Stimulated activated CD8-positive, alpha-beta memory T cell treated with anti-CD3 and anti-CD28 coated beads, Interleukin-12 subunit alpha, Interleukin-12 subunit beta, amount 100 ng/mL, for 1 hour (primary cell): ENCODE measurements at regions not wholly inside any gene's neighbourhood (a gene's known extent, or its start where the extent isn't known, plus 50 kb on each side); places are given as distances from the start of the nearest gene placed in this dataset.
"Not testable (repeated sequence)": the region's sequence is repeated elsewhere in the genome, so short reads cannot be mapped to it uniquely, and the experiment has no call there.

Experiments used
- DNase-seq: peaks from one replicate; pipeline ENCODE4 v3.0.0-alpha.2; 2020; ENCODE audit warnings: low read depth

- DNase-seq, result no peak
These were observed 139.9 kb upstream of the ELL2 start for GRCh38 chr5:96101358-96102089.

- DNase-seq, result not testable (repeated sequence)
These were observed 135.8 kb upstream of the ELL2 start for GRCh38 chr5:96097488-96097887.

GRCh38 chr5:96096724-96097123, 135.1 kb upstream of the ELL2 start:
- no peak for DNase-seq

- no peak for DNase-seq
These were observed 133.3 kb upstream of the ELL2 start for GRCh38 chr5:96094904-96095303.

GRCh38 chr5:96093890-96094381, 132.3 kb upstream of the ELL2 start:
- no peak for DNase-seq

- DNase-seq, result no peak
These were observed 131.7 kb upstream of the ELL2 start for GRCh38 chr5:96093340-96093739.

- DNase-seq, result no peak
These were observed 130.2 kb upstream of the ELL2 start for GRCh38 chr5:96091874-96092273.

- DNase-seq, result no peak
These were observed 128.6 kb upstream of the ELL2 start for GRCh38 chr5:96090215-96090614.

- DNase-seq, result no peak
These were observed 127.3 kb upstream of the ELL2 start for GRCh38 chr5:96088706-96089498.

- no peak for DNase-seq
These were observed 126.3 kb upstream of the ELL2 start for GRCh38 chr5:96087939-96088338.

GRCh38 chr5:96084874-96085506, 123.3 kb upstream of the ELL2 start:
- DNase-seq, result no peak

GRCh38 chr5:96083361-96083881, 121.8 kb upstream of the ELL2 start:
- DNase-seq, result no peak

GRCh38 chr5:96081276-96081858, 119.7 kb upstream of the ELL2 start:
- no peak for DNase-seq

- no peak for DNase-seq
These were observed 118.9 kb upstream of the ELL2 start for GRCh38 chr5:96080557-96080956.

- DNase-seq, result no peak
These were observed 118.3 kb upstream of the ELL2 start for GRCh38 chr5:96079962-96080361.

GRCh38 chr5:96079075-96079474, 117.4 kb upstream of the ELL2 start:
- DNase-seq, result no peak

- DNase-seq, result no peak
These were observed 114.8 kb upstream of the ELL2 start for GRCh38 chr5:96076451-96076850.

GRCh38 chr5:96075579-96076289, 114.1 kb upstream of the ELL2 start:
- no peak for DNase-seq

GRCh38 chr5:96074870-96075269, 113.2 kb upstream of the ELL2 start:
- DNase-seq, result no peak

GRCh38 chr5:96074460-96074859, 112.8 kb upstream of the ELL2 start:
- DNase-seq, result no peak

- no peak for DNase-seq
These were observed 111.1 kb upstream of the ELL2 start for GRCh38 chr5:96072791-96073165.
